ENCODE measurements at regions not wholly inside any gene's neighbourhood (a gene's known extent, or its start where the extent isn't known, plus 50 kb on each side); places are given as distances from the start of the nearest gene placed in this dataset.

DNA sequence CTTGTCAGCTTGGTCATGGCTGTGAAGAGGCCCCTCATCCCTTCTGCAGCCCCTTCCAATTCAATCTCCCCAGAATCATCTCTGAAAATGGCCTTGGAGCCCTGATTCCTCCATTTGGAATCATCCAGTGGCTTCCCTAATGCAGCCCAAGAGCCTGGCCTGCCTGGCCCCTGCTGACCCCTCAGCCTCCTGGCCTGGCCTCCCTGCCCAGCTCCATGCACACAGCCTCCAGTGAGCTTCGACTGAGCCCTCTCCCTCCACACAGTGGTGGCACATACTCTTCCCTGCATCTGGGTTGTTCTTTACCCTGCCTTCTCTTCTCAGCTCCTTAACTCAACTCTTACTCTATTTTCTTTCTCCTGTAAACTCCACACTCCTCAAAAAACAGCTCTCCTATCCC lies 120.9 kb downstream of the ANKRD60 start:
- H3T11ph ChIP-seq (ENCODE audit: low read length), result no peak overlapping the region
- no peak overlapping the region for H3K14ac ChIP-seq (ENCODE audit: insufficient read depth, low read length)
- H3K9ac ChIP-seq (ENCODE audit: extremely low read depth, insufficient read length, low read length), result no peak overlapping the region
- no peaks in the 10 kb centered on the region for H3K79me1 ChIP-seq (ENCODE audit: insufficient read depth, low read depth, low read length, poor library complexity, severe bottlenecking)
- H2BK15ac ChIP-seq (ENCODE audit: low read depth, low read length), result no peak overlapping the region
- DNase-seq, result no peak
- H2AK5ac ChIP-seq (ENCODE audit: insufficient read length, low read length), result no peak overlapping the region
- no peak overlapping the region for H3K4ac ChIP-seq (ENCODE audit: low read depth, low read length)
- no peak overlapping the region for H4K91ac ChIP-seq (ENCODE audit: insufficient read length, low read depth, low read length)
- Mint-ChIP-seq H3K4me1 (peaks cover 4 to 11% of the 10 kb centered on the region in 2 experiments; a peak in 3 of 4 replicates), H3K9me3 (peaks cover 0 to 4% of the 10 kb centered on the region in 2 experiments; a peak in 2 of 5 replicates), H3K27me3 (ENCODE audit: low read depth) (peaks cover 17% of the 10 kb centered on the region), H3K4me3 (no peak overlapping the region), H3K27ac (no peak overlapping the region; a peak in 1 of 7 replicates), H3K36me3 (ENCODE audit: insufficient read depth in 1 of 3, low read depth in 3 of 3) (no peaks in the 10 kb centered on the region; a peak in 2 of 7 replicates)
- no peaks in the 10 kb centered on the region for H4K20me1 ChIP-seq (ENCODE audit: control insufficient read depth, insufficient read depth, insufficient read length)
- TF ChIP-seq, protein P1, sequence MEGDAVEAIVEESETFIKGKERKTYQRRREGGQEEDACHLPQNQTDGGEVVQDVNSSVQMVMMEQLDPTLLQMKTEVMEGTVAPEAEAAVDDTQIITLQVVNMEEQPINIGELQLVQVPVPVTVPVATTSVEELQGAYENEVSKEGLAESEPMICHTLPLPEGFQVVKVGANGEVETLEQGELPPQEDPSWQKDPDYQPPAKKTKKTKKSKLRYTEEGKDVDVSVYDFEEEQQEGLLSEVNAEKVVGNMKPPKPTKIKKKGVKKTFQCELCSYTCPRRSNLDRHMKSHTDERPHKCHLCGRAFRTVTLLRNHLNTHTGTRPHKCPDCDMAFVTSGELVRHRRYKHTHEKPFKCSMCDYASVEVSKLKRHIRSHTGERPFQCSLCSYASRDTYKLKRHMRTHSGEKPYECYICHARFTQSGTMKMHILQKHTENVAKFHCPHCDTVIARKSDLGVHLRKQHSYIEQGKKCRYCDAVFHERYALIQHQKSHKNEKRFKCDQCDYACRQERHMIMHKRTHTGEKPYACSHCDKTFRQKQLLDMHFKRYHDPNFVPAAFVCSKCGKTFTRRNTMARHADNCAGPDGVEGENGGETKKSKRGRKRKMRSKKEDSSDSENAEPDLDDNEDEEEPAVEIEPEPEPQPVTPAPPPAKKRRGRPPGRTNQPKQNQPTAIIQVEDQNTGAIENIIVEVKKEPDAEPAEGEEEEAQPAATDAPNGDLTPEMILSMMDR (conservative IDR thresholded peaks at IDR 0.05), result no peak
- no peak overlapping the region for H4K5ac ChIP-seq (ENCODE audit: insufficient read length, low read depth, low read length)
- H3K27me3 ChIP-seq (ENCODE audit: insufficient read depth, low read length), result no peaks in the 10 kb centered on the region
- no CpG with 5 or more reads among the region's 1 CpG for WGBS (ENCODE audit: extremely low coverage, insufficient read length, low lambda C conversion rate)
- no peak overlapping the region for H2BK120ac ChIP-seq (ENCODE audit: low read depth, low read length, poor library complexity, severe bottlenecking)
- H3K4me2 ChIP-seq (ENCODE audit: insufficient read depth, insufficient read length, low read length), result no peak overlapping the region
- H4K8ac ChIP-seq (replicated peaks; ENCODE audit: insufficient read length, low read depth, low read length), result no peak overlapping the region
- no peak overlapping the region for H3K27ac ChIP-seq (ENCODE audit: insufficient read length, low read depth, low read length)
- no peak overlapping the region for H3K56ac ChIP-seq (ENCODE audit: insufficient read length, low read depth, low read length)
- H3K4me1 ChIP-seq (ENCODE audit: insufficient read depth, low read length), result no peaks in the 10 kb centered on the region
- no peak overlapping the region for H3K18ac ChIP-seq (ENCODE audit: insufficient read length, low read depth, low read length)
- H2BK20ac ChIP-seq (ENCODE audit: low read depth, low read length, poor library complexity, severe bottlenecking), result no peak overlapping the region
- no peaks in the 10 kb centered on the region for H3K9me3 ChIP-seq (ENCODE audit: control insufficient read depth, low read depth, low read length)
- no peaks in the 10 kb centered on the region for H3K79me2 ChIP-seq (ENCODE audit: insufficient read depth, low read length)
- no peak overlapping the region for H2AFZ ChIP-seq (ENCODE audit: low read length)
- no peak overlapping the region for H2BK5ac ChIP-seq (ENCODE audit: insufficient read length, low read length)
- no peak overlapping the region for H3K23ac ChIP-seq (ENCODE audit: insufficient read length, low read depth, low read length)
- no peak overlapping the region for H2BK12ac ChIP-seq (ENCODE audit: insufficient read length, low read depth, low read length)
- H3K23me2 ChIP-seq (ENCODE audit: insufficient read length, low read depth, low read length, poor library complexity, severe bottlenecking), result no peaks in the 10 kb centered on the region
